Astrocyte (in vitro differentiated cells and primary cell): ENCODE measurements at regions not wholly inside any gene's neighbourhood (a gene's known extent, or its start where the extent isn't known, plus 50 kb on each side); places are given as distances from the start of the nearest gene placed in this dataset.

Experiments
- EZH2 ChIP-seq: IDR thresholded peaks from 2 replicates; pipeline ENCODE4 v1.6.1; 2012; ENCODE audit warnings: mild to moderate bottlenecking, low read length, inconsistent platforms; ENCODE audit not compliant: insufficient read depth
- TF ChIP-seq, protein P1 (sequence below): IDR thresholded peaks from 2 replicates; pipeline ENCODE4 v1.5.1; 2011; ENCODE audit warnings: low read depth, mild to moderate bottlenecking, inconsistent platforms, low read length, moderate library complexity; ENCODE audit not compliant: insufficient read depth

DNA sequence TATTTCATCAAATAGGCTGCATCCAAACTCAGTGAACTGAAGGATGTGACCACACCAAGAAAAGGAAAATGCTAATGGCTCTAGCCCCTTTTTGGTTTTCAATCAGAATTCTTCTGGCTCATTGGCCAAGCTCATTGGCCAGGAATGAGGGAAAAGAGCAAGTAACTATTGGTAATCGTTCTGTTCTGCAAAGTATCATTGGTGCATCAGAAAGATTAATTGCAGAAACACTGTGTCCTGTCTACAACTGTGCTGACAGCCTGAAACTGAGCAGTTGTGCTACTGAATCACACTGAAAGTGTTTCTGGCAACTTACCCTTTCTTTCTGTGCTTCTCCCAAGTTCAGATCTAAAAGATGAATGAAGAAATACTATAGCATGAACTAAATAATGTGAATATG, 116.4 kb upstream of the ROBO2 start:
- TF ChIP-seq, protein P1, sequence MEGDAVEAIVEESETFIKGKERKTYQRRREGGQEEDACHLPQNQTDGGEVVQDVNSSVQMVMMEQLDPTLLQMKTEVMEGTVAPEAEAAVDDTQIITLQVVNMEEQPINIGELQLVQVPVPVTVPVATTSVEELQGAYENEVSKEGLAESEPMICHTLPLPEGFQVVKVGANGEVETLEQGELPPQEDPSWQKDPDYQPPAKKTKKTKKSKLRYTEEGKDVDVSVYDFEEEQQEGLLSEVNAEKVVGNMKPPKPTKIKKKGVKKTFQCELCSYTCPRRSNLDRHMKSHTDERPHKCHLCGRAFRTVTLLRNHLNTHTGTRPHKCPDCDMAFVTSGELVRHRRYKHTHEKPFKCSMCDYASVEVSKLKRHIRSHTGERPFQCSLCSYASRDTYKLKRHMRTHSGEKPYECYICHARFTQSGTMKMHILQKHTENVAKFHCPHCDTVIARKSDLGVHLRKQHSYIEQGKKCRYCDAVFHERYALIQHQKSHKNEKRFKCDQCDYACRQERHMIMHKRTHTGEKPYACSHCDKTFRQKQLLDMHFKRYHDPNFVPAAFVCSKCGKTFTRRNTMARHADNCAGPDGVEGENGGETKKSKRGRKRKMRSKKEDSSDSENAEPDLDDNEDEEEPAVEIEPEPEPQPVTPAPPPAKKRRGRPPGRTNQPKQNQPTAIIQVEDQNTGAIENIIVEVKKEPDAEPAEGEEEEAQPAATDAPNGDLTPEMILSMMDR, result no peak
- no peak for TF ChIP-seq EZH2
